CD4-positive, alpha-beta T cell treated with Interferon alpha-2 for 1 hour (primary cell): ENCODE measurements at regions not wholly inside any gene's neighbourhood (a gene's known extent, or its start where the extent isn't known, plus 50 kb on each side); places are given as distances from the start of the nearest gene placed in this dataset.

Experiments used
- DNase-seq, 2 donors: peaks; one replicate each; pipeline ENCODE4 v3.0.0-alpha.2; 2020 to 2022

DNA sequence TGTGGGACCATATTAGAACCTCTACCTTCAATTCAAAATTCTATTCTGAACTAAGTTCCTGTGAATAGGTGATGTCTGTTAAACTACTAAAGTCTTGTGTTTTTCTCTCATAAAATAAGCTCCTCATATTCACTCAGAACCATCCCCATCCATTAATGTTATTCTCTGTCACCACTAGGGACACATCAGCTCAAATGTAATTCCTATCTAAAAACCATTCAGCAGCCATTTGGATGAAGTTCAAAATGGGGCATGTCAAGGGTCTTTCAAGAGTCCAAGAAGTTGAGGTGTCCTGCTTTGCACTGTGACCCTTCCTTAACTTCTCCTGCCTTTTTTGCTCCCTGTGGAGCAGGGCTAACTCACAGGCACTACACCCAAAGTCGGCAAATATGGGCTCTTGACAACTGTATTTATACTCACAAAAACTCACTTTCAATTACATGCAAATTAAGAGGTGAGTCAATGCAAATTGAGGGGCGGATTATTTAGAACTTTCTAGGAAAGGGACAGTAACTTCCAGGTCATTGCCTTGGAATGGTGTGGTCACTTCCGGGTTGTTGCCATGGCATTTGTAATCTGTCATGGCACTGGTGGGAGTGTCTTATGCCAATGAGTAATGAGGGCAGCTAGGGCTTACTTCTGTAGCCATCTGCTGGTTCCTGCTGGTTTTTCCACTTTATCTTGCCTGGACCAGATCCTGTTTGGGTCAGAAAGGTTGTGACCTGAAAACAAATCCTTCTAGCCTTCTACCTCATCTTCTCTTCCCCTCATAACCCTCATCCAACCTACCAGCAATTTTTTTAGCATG lies 128.2 kb upstream of the COX10 start:
- no peak for DNase-seq

DNA sequence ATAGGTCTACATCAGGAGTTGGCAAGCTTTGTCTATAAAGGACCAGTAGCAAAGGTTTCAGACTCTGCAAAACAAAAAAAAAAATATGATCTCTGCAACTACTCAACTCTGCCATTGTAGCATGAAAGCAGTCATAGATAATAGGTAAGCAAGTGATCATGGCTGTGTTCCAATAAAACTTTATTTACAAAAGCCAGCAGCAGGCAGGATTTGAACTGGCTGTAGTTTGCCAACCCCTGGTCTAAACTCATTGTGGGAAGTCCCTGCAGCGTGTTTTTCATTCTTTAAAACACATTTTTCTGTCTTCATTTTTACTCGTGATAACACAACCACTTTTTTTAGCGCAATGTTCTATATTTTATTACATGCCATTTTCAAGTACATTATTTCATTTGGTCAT lies 127.5 kb upstream of the COX10 start:
- no peak for DNase-seq

DNA sequence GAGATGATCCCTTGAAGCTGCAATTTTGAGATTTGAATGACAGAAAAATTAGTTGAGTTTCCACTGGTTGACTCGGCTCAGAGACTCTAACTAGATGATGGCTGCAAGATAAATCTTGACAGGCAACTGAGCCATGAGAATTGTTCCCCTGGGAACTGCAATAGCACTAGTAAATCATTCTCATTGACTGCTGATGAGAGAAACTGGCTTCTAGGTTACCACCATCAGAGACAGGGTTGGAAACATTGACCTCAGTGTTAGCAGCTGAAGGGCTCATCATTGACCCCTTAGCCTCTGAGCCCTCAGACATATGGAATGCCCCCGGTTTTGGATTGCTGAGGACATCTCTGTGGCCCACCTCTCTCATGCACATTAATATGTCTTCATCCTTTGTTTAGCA lies 125.4 kb upstream of the COX10 start:
- no peak for DNase-seq

DNA sequence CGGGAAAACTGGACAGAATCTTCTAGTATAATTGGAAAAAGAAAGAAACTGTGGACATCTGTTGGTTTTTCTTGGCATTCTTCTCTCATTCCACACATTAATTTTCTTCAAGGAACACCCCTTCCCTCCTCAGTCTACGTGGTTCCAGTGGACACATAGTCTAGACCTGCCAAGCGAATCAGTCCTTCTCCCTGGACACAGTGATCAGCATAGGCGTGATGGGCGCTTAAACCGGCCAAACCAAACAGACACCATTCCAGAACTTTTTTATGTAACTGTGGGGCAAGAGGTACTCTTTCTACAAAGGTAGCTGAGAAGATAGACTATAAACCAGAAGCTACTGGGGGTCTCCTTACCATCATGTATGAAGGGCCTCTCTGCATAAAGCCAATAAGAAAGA lies 121.8 kb upstream of the COX10 start:
- DNase-seq = no peak

DNA sequence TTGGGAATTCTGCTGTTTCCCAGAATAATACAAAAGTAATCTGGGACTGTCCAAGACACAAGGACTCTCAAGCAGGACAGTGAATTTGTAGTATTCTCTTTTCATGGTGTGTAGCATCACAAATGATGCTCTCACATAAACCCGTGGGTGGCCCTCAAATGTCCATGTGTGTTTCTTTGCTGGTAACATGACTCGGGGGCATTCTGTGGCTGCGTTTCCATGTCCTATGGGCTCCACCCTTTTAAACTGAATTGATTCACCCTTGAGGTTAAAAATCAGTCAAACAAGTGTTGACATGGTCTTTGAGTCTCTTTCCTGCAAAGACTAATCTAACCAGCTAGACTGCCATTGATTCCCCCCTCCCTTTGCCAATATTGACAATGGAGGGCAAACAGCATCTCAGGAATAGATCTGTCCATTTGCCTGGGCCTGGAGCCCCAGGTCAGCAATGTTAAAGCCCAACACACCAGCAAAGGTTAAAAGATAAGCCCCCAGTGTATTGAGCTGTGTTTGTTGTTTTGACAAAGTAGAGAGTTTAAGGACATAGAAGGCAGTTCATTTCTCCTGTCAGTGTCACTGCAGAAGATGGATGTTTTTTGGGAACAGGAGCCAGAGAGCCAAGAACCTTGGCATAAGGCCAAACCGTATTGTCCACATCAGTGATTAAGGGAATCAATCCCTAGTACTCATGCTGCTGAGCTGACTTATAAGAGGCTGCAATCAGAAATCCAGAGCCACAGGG lies 117.1 kb upstream of the COX10 start:
- no peak for DNase-seq

DNA sequence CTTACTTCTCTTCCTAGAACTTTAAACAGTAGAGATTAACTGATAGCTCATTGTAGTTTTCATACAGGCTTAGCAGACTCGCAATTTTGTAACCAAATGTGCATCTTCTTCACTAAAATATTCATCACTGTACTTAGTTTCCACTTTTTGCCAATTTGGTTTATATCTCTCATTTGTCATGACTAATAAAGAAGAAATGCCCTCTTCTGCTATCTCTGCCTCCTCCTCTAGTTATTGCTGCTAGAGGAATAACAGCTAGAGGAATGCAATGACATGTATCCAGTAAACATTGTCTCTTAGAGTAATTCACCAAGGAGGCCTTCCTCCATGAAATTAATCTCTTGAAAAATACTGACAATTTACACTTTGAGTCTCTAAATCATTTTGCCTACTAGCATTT lies 115.5 kb upstream of the COX10 start:
- DNase-seq = no peak

DNA sequence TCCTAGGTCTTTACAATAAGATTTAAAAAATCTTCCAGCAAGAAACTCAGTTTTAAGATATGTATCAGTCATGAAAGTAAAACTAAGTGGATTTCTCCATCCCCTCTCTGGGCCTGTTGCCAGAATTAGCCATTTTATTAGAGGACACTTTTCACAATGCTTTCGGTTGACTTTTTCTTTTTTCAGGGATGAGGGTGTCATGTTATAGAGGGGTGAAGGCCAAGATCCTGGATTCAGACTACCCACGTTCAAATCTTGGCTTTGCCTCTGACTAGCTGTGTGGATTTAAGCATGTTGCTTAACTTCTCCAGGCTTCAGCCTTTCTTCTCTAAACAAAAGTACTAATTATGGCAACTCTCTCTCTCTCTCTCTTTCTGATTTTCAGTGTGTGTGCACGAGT lies 111.7 kb upstream of the COX10 start:
- no peak for DNase-seq

DNA sequence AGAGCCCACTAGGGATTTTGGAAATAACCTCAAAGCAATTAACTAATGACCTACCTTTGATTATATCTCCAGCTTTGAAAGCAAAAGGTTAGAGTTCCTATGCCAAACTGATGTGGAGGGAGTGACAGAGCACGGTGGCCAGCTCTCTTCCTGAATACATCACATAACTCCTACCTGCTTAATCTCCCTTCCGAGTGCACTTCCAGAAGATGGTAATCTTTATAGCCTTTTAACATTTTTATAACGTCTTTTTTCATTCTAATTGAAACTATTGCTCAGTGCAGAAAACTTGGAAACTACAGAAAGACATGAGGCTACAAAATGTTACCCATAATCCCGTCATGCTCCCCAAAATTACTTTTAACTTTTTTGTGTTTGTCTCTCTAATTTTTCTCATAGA lies 110.5 kb upstream of the COX10 start:
- DNase-seq = no peak

DNA sequence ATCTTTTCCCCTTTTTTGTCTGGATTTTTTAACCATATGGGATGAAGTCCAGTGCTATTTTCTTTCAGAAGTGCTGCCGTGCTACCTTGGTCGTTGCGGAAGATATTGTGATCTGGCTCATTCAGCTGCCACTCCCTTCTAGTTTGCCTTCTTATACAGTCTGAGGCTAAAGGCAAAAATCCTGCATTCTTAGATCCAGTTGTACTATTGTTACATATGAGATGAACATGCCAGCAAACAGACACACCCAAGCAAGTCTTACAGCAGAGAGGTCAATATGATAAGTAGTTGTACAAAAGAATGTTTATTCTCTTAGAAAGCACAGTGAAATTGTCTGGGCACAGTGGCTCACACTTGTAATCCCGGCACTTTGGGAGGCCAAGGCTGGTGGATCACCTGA lies 108.0 kb upstream of the COX10 start:
- no peak for DNase-seq

DNA sequence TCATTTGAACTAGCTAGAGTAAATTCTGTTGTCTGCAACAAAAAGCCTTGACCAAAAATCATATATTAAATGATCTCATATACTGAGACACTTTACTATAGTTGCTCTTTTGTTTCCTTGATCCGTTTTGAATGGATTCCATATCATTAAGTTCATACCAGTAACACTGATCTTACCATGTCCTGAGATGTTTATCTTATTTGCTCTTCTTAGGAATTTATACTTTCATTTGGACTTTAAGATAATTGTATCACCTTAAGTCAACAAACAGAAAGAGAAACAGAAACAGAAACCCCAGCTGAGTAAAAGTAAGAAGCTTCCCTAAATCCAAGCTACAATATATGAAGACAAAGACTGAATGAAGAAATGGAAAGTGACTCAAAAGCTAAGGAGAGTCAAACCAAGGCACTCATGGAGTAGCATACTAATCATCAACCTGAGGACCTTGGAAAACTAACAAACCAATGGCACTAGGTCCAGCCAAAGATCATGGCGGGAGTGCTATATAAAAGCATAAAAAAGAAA lies 106.5 kb upstream of the COX10 start:
- no peak for DNase-seq

DNA sequence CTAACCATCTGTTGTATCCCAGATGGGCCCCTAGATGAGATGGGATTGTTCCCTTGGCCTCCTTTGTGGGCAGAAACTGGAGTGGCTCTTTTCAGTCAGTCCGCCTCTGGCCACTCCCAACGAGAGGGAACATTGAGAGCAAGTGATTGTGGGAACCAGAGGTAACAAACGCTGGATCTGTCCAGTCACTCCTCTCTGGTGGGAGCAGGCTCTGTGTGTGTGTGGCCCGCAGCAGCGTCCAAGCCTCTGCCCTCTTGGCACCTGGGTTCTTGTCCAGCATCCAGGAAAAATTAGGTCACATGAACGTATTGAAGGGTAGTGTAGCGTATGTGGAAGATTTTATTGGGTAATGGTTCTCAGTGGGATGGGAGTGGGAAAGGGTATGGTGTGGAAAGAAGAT lies 101.9 kb upstream of the COX10 start:
- no peak for DNase-seq

DNA sequence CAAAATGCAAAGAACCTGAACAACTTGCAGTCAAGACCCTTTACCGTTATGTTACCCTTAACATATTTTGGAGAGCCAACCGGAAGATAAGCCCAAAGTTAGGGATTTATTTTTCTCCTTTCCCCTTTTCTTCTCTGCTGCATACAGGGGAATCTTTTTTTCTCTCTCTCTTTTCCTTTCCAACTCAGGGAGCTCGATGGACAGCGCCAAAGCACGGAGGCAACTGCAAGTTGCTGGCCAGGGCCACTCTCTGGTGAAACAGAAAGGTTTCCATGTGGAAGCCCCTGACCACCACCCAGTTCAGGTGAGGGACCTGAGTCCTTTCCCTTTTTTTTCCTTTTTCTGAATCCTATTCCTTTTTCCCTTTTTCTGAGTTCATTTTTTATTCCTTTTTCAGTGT lies 98.8 kb upstream of the COX10 start:
- DNase-seq = no peak

DNA sequence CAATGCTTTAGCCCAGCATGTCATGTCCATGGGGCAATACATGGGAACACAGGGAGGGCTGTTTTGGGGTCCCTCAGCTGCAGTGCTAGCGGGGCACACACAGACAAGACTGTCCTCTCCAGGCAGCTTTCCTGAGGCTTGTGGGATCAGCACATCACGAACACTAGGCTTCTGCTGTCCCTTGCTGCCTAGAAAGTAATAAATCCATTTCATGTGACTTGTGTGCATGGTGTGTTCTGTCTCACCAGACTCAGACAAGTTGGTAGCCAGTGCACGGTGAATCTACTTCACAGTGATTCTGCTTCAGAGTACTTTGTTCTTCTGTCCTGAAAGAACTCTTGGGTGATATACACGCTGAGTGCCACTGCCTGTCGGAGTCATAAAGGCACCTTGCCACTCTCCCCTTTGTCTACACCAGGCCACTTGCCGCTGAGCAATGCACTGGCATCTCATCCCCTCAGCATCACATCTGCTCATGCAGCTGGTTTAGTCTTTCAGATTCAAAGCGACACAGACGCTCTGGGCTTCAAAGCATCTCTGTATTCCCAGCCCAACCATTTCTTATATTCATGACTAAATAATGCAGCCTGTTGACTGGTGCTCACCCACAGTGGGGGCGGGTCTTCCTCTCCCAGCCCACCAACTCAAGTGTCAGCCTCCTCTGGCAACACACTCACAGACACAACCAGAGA lies 95.2 kb upstream of the COX10 start:
- DNase-seq = no peak

DNA sequence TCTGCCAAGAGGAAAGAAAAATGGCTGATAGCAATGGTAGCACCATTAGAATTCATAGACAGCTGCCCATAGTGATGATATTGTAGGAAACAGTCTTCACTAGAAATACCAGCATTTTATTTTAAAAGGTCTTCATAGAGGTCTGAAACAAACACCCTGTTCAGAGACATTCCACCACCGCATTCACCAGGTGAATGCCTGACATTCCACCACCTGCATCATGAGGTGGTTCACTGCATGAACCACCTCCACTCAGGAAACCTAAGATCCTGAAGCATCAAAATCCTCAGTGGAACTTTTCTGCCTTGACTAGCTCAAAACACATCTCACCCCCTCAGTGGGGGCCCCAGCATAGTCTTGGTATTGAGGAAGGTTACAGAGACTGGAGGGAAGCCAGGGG lies 91.5 kb upstream of the COX10 start:
- no peak for DNase-seq

DNA sequence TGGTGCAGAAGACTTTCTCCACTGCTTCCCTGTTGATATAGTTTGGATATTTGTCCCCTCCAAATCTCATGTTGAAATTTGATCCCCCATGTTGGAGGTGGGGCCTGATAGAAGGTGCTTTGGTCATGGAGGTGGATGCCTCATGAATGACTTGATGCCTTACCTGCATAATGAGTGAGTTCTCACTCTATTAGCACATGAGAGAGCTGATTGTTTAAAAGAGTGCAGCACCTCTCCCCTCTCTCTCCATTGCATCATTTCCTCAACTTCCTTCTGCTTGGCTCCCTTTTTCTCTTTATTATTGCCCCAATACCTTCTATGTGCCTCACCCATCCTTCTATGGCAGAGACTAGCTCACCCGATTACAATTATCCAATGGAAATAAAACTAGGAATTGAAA lies 90.8 kb upstream of the COX10 start:
- DNase-seq = no peak

DNA sequence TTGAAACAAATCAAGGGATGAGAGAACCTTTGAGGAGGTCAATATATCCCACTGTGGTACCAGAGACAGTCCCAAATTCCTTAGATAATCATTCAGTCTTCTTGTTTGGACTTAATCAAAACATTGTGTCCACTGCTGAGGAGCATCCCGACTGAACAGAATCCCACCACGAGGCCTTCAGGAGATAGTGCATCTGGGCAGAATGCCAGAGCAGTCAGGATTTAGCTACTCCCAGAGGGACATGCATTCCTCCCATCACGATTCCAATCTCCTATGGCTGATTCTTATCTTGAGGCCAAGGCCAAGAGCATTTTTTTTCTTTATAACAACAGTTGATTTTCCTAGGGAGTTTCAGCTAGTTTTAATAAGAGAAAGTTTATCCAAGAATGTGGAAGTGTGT lies 87.4 kb upstream of the COX10 start:
- DNase-seq = no peak

DNA sequence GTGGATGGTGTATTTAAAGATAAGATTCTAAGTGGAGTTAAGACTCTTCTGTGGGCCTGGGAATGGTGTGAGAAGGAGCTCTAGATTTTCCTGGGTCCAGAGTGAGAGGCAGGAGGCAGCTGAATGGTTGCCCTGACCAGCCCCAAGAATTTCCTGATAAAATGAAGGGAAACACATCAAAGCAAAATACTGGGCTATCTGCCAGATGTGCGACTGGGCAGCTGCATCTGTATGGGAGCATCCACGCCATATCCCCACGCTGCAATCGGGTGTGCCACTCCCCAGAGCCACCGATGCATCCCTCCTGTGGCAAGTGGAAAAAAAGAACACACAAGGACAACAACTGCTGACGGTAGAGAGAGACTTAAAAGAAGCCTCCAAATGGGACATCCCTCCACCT lies 84.3 kb upstream of the COX10 start:
- DNase-seq = no peak

DNA sequence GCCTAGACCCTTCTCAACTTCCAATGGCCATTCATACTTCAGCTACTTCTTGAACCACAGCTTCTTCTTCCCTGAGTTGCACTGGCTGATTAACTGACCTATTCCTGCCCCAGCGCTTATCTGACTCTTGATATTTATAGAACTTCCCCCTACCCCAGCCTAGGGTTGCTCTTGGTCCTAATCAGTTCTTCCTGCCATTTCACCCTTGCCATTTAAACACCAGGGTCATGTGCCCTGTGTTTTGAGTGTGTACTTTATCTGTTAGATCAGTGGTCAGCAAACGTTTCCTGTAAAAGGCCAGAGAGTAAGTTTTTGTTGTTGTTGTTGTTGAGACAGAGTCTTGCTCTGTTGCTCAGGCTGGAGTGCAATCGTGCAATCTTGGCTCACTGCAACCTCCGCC lies 82.4 kb upstream of the COX10 start:
- DNase-seq = no peak

DNA sequence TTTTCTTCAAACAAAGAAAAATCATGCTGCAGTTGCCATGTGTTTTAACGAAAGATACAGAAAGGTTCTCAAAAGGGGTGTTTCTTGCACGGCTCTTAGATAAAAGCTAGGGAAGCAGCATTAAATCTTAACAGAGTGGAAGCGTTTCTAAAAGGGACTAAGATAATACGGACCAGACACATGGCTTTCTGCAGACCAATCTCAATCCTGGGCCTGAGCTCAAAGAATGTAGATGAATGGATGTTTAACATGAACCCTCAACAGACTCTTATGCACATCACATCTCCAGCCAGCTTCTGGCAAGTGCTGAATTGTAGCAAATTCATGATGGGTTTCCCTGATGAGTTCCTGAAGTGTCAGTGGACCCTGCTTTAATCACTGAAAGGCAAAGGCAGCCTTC lies 80.2 kb upstream of the COX10 start:
- DNase-seq = no peak

DNA sequence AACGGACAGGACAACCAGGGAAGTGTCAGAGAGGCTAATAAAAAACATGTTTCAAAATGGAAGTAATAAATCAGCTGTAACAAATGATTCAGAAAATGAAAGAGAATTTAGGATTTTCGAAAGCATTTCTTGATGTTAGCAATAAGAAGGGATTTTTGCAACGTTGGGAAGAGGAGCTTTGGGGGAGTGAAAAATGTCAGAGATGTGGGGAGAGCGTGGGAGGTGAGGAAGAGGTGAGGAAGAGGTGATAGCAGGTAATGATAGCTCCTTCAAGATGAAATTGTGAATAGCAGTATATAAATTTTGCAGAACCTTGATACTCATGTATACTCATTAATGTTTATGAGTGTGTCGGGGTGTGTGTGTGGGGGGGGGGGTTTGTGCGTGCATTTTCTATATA lies 76.2 kb upstream of the COX10 start:
- DNase-seq = no peak

DNA sequence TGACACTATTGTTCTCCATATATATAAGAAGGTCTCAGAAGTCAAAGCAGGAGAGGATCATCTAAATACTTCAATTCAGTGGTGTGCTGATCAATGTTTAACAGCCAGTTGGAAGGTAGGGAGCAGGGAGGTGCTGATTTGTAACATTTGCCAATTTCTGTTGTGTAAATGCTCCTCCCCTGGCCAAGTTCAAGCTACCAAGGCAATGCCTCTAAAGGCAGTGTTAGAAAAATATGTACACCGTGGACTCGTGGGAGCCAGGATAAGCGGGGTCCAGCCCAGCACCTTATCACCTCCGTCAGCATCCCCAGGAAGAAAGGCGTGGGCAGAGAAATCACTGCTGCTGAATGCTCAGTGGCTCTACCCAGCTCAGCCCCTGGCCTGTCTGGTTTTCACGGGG lies 75.3 kb upstream of the COX10 start:
- DNase-seq = no peak

DNA sequence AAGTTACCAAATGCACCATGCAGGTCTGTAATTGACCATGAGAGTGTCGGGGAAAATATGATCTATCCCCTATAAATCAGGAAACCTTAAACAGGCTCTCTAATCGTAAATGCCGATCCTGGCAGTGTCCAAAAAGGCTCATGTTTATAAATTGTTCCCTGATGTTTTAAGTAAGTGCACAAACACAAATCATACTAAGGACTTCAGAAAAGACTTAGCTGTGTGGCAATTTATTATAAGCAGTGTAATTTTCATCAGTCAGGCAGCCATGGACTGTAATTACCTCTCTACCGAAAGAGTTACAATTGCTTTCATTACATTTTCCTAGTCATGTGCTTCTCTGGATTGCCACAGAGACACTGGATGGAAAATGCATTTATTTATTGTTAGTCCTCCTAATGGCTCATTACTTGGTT lies 73.4 kb upstream of the COX10 start:
- no peak for DNase-seq

DNA sequence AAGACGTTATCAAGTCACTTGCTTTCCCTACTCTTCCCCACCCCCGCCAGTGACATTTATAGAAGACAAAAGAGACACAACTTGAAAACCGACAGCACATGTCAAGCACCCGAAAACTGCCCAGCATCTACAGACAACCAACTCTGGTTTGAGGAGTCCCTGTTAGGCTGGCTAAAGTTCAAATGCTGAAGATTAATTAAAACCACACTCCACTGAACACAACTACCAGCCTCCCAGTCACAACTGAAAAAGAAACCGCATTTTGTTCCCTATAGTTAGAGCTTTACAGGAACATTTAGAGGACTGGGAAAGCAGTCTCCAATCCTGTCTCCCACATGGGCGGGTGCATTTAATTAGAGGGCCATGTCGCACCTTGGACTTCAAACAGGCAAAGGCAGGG lies 73.0 kb upstream of the COX10 start:
- DNase-seq = no peak

DNA sequence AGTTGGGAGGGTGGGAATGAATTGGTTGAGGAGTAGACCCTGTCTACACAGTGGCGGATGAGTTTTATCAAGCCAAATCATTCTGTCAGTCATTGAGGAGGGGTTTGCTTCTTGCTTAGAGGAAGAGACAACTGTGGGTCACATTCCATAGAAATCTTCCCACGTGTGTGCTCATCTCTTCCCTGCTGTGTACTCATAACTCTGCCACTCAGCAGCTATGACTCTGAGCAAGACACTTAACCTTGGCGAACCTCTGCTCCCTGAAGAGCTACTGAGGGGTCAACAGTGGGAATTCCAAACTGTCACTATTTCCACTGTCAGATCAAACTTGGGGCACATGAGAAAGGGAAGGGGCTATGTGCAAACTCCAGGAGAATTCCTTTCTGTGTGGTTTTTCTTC lies 72.6 kb upstream of the COX10 start:
- no peak for DNase-seq
